ENCODE measurements at regions not wholly inside any gene's neighbourhood (a gene's known extent, or its start where the extent isn't known, plus 50 kb on each side); places are given as distances from the start of the nearest gene placed in this dataset.

- no TSS peak for BruUV-seq (replicated peaks)
- no peak overlapping the region for H3K27ac ChIP-seq (ENCODE audit: insufficient read depth, low read depth, low read length)
- DNase-seq (ENCODE audit: low read depth, low spot score) (no peak), FAIRE-seq (no peak)
- no peaks in the 10 kb centered on the region for H3K79me2 ChIP-seq (ENCODE audit: control insufficient read depth, insufficient read depth, low read length)
- CTCF ChIA-PET = no interaction called here
- no peaks in the 10 kb centered on the region for H3K27me3 ChIP-seq (ENCODE audit: control insufficient read depth in 2 of 2, insufficient read depth in 2 of 2, low read length in 2 of 2)
- no peak for TF ChIP-seq MAX (IDR thresholded peaks at IDR 0.05; ENCODE audit: insufficient read depth, insufficient read length)
- TF ChIP-seq JUN (IDR thresholded peaks at IDR 0.05; ENCODE audit: borderline replicate concordance, insufficient read depth, insufficient read length, low read depth) = no peak
- TF ChIP-seq GATA2 (IDR thresholded peaks at IDR 0.05; ENCODE audit: insufficient read depth, insufficient read length, low read depth, low read length) = no peak
- TF ChIP-seq MYC (IDR thresholded peaks at IDR 0.05; ENCODE audit: low read depth, low read length) = no peak
- no peak for TF ChIP-seq FOS (IDR thresholded peaks at IDR 0.05; ENCODE audit: borderline replicate concordance, insufficient read depth, low read length)
- TF ChIP-seq POLR2AphosphoS5 (IDR thresholded peaks at IDR 0.05; ENCODE audit: insufficient read depth, low read depth, low read length) = no peak
- no peak for TF ChIP-seq POLR2A (IDR thresholded peaks at IDR 0.05; ENCODE audit: low read depth, low read length)
- TF ChIP-seq CTCF (IDR thresholded peaks at IDR 0.05; ENCODE audit: extremely low read depth in 1 of 2, insufficient read depth in 1 of 2, low read depth in 1 of 2, low read length in 2 of 2) = no peak
- no peak for TF ChIP-seq EZH2 (IDR thresholded peaks at IDR 0.05; ENCODE audit: borderline replicate concordance, low read depth, low read length, severe bottlenecking)
- intact Hi-C loops (cut with micrococcal nuclease) (no loop called here), dilution Hi-C loops (cut with MboI; ENCODE audit: extremely low pct_ligation_motif_present, low sequenced_read_pairs) (no loop called here)
- H3K4me1 ChIP-seq (ENCODE audit: control insufficient read depth, extremely low read depth, insufficient read depth, low read length) = no peaks in the 10 kb centered on the region
- POLR2A ChIA-PET = no interaction called here
- H3K9ac ChIP-seq (replicated peaks; ENCODE audit: extremely low read depth, insufficient read depth, low read length) = no peak overlapping the region
- no peaks in the 10 kb centered on the region for H3K9me1 ChIP-seq (replicated peaks; ENCODE audit: control insufficient read depth, extremely low read depth, insufficient read depth, low read length)
- H2AFZ ChIP-seq (ENCODE audit: low read depth, low read length) = no peak overlapping the region
- H3K4me2 ChIP-seq (ENCODE audit: insufficient read depth, low read length) = no peak overlapping the region
- no peaks in the 10 kb centered on the region for H4K20me1 ChIP-seq (replicated peaks; ENCODE audit: control insufficient read depth, extremely low read depth, insufficient read depth, low read length)
- no peak overlapping the region for H3K4me3 ChIP-seq (replicated peaks in 1 of 3; ENCODE audit: insufficient read depth in 1 of 3, low read depth in 1 of 3, low read length in 3 of 3)
- no peaks in the 10 kb centered on the region for H3K9me3 ChIP-seq (replicated peaks; ENCODE audit: control insufficient read depth, insufficient read depth, low read length)
- no peaks in the 10 kb centered on the region for H3K36me3 ChIP-seq (ENCODE audit: control insufficient read depth in 2 of 2, extremely low read depth in 1 of 2, insufficient read depth in 2 of 2, low read length in 2 of 2)
Observed at GRCh38 chr12:115857923-115858322, 419.6 kb downstream of the MED13L start.

All from endothelial cell of umbilical vein (primary cell).